Gastroesophageal sphincter (tissue), 3 donors: ENCODE measurements at regions not wholly inside any gene's neighbourhood (a gene's known extent, or its start where the extent isn't known, plus 50 kb on each side); places are given as distances from the start of the nearest gene placed in this dataset.

Experiments used
- POLR2A ChIP-seq, 2 donors: fragments of 450-650 bp; IDR thresholded peaks; one replicate each; pipeline ENCODE4 v1.6.1; 2017; ENCODE audit warnings: antibody characterized with exemption in 2 of 2, mild to moderate bottlenecking in 2 of 2, moderate library complexity in 1 of 2
- POLR2AphosphoS5 ChIP-seq: sonication (generic); formaldehyde crosslinking; IDR thresholded peaks from one replicate; pipeline ENCODE4 v1.6.1; 2017; ENCODE audit warnings: antibody characterized with exemption
- TF ChIP-seq, protein P1 (sequence below), 4 experiments: fragments of 200-600 bp in 2 of 4; fragments of 450-650 bp in 2 of 4; sonication (generic) in 1 of 4; IDR thresholded peaks; one replicate each; pipeline ENCODE4 v1.5.1; 2017 to 2019; ENCODE audit warnings: antibody characterized with exemption in 4 of 4, mild to moderate bottlenecking in 2 of 4, moderate library complexity in 2 of 4

DNA sequence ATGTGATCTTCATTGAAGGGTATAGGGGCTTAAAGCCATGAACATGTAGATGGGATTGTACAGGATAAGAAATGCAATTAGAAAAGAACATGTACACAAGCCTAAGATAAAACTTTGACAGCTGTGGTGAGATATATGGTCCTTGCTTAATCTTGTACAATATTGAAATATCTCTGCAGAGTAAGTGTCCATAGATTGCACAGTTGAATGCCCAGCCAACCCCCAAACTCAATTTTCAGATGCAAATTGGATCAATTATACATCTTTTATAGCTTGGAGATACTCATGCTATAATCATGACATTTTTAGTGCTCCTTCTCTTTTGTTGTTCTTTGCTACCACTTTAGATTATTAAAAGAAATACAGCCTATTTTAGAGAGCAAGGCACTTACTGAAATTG is 59.5 kb upstream of the CHSY3 start:
- TF ChIP-seq, protein P1, sequence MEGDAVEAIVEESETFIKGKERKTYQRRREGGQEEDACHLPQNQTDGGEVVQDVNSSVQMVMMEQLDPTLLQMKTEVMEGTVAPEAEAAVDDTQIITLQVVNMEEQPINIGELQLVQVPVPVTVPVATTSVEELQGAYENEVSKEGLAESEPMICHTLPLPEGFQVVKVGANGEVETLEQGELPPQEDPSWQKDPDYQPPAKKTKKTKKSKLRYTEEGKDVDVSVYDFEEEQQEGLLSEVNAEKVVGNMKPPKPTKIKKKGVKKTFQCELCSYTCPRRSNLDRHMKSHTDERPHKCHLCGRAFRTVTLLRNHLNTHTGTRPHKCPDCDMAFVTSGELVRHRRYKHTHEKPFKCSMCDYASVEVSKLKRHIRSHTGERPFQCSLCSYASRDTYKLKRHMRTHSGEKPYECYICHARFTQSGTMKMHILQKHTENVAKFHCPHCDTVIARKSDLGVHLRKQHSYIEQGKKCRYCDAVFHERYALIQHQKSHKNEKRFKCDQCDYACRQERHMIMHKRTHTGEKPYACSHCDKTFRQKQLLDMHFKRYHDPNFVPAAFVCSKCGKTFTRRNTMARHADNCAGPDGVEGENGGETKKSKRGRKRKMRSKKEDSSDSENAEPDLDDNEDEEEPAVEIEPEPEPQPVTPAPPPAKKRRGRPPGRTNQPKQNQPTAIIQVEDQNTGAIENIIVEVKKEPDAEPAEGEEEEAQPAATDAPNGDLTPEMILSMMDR (IDR thresholded peaks at IDR 0.05) = no peak
- no peak for TF ChIP-seq POLR2A (IDR thresholded peaks at IDR 0.05)
- TF ChIP-seq POLR2AphosphoS5 = no peak
